Retinal pigment epithelial cell (primary cell): ENCODE measurements at regions not wholly inside any gene's neighbourhood (a gene's known extent, or its start where the extent isn't known, plus 50 kb on each side); places are given as distances from the start of the nearest gene placed in this dataset.
A peak's percentile ranks its signal among the peaks of the same experiment; 100 is the strongest.

ENCODE experiments used
- DNase-seq: peaks from one replicate; pipeline ENCODE4 v3.0.0-alpha.2; 2010; ENCODE audit warnings: low read depth
- H3K4me3 ChIP-seq: 2 replicates; pipeline ENCODE4 v1.5.1; 2011; ENCODE audit warnings: mild to moderate bottlenecking, low read length, control low read depth, moderate library complexity
- TF ChIP-seq, protein P1 (sequence below): conservative IDR thresholded peaks from 2 replicates; pipeline ENCODE4 v1.5.1; 2011; ENCODE audit warnings: low read depth, low read length, control low read depth, inconsistent platforms

- TF ChIP-seq, protein P1, sequence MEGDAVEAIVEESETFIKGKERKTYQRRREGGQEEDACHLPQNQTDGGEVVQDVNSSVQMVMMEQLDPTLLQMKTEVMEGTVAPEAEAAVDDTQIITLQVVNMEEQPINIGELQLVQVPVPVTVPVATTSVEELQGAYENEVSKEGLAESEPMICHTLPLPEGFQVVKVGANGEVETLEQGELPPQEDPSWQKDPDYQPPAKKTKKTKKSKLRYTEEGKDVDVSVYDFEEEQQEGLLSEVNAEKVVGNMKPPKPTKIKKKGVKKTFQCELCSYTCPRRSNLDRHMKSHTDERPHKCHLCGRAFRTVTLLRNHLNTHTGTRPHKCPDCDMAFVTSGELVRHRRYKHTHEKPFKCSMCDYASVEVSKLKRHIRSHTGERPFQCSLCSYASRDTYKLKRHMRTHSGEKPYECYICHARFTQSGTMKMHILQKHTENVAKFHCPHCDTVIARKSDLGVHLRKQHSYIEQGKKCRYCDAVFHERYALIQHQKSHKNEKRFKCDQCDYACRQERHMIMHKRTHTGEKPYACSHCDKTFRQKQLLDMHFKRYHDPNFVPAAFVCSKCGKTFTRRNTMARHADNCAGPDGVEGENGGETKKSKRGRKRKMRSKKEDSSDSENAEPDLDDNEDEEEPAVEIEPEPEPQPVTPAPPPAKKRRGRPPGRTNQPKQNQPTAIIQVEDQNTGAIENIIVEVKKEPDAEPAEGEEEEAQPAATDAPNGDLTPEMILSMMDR, result no peak
- DNase-seq, result no peak
- H3K4me3 ChIP-seq, result no peak overlapping the region
These were observed 85.0 kb upstream of the BMP5 start for GRCh38 chr6:55960344-55960743.

- no peak overlapping the region for H3K4me3 ChIP-seq
- DNase-seq, result no peak
- TF ChIP-seq, protein P1, result no peak
These were observed 83.4 kb upstream of the BMP5 start for GRCh38 chr6:55958790-55959189.

DNA sequence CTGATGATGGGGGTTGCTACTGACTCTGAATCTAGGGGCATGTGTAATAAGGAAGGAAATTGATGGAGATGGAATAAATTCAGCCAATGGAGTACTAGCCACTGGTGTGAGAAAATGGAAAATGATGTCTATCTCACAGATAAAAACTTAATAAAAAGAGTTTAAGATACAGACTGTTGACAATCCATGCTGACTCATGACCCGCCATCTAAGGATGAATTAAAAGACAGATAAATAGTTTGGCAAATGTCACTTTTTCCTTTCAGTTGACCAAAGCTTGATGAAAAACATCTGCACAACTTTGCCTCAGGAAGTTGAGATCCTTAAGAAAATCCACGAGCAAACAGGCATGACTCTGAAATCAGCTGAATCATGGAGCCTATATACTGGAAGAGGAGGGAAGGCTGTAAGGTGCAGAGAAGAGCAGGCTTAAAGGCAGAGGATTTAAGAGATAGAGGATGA, 82.6 kb upstream of the BMP5 start:
- no peak overlapping the region for H3K4me3 ChIP-seq
- no peak for DNase-seq
- TF ChIP-seq, protein P1, result no peak

- TF ChIP-seq, protein P1, result no peak
- no peak for DNase-seq
- H3K4me3 ChIP-seq, result no peak overlapping the region
These were observed 80.3 kb upstream of the BMP5 start for GRCh38 chr6:55955684-55956083.

DNA sequence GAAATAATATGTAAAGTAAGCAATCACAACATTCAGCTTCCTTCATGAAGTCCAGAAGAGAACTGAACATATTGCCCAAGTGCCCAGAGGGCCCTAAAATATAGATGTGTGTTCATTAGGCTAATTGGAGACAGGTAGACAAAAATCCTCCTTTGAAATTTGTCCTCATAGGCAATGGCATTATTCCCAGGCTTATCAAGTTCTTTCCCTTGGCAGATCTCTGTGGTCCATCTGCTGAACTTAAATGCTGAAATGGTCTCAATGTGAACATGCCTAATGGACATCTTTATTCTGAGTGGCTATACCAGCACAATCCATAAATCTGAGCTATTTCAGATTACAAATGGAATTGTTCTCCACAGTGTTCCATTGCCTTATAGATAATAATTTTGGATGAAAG, 79.0 kb upstream of the BMP5 start:
- TF ChIP-seq, protein P1, result no peak
- no peak overlapping the region for H3K4me3 ChIP-seq
- DNase-seq, result no peak

- H3K4me3 ChIP-seq, result no peak overlapping the region
- DNase-seq, result peak; percentile 5
These were observed 77.9 kb upstream of the BMP5 start for GRCh38 chr6:55953335-55953734.

More at GRCh38 chr6:55953335-55953734, 77.9 kb upstream of the BMP5 start:
- TF ChIP-seq, protein P1, result peak; percentile 35
